Neural progenitor cell (in vitro differentiated cells): ENCODE measurements at regions not wholly inside any gene's neighbourhood (a gene's known extent, or its start where the extent isn't known, plus 50 kb on each side); places are given as distances from the start of the nearest gene placed in this dataset.

Source experiments
- DNase-seq: peaks from one replicate; pipeline ENCODE4 v3.0.0-alpha.2; 2016; ENCODE audit warnings: low spot score
- H2AFZ ChIP-seq: fragments of 200-600 bp; sonication (generic); replicated peaks from 2 replicates; pipeline ENCODE4 v1.6.1; 2016; ENCODE audit warnings: antibody characterized with exemption
- H3F3A ChIP-seq: fragments of 200-600 bp; sonication (generic); 2 replicates; pipeline ENCODE4 v1.6.1; 2016; ENCODE audit warnings: antibody characterized with exemption, low read depth
- H3K27ac ChIP-seq: fragments of 200-600 bp; sonication (generic); 2 replicates; pipeline ENCODE4 v1.5.1; 2016; ENCODE audit warnings: mild to moderate bottlenecking
- H3K27me3 ChIP-seq: fragments of 200-600 bp; sonication (generic); 2 replicates; pipeline ENCODE4 v1.6.1; 2016; ENCODE audit warnings: mild to moderate bottlenecking, moderate library complexity
- H3K36me3 ChIP-seq: fragments of 200-600 bp; sonication (generic); 2 replicates; pipeline ENCODE4 v1.5.1; 2016
- H3K4me1 ChIP-seq: fragments of 200-600 bp; sonication (generic); 2 replicates; pipeline ENCODE4 v1.6.1; 2016; ENCODE audit warnings: mixed run types
- H3K4me2 ChIP-seq: fragments of 200-600 bp; sonication (generic); 2 replicates; pipeline ENCODE4 v1.6.1; 2016
- H3K4me3 ChIP-seq: fragments of 200-600 bp; sonication (generic); 2 replicates; pipeline ENCODE4 v1.5.1; 2016
- H3K79me2 ChIP-seq: fragments of 200-600 bp; sonication (generic); 2 replicates; pipeline ENCODE4 v1.6.1; 2016; ENCODE audit warnings: low read depth
- H3K9ac ChIP-seq: fragments of 200-600 bp; sonication (generic); 2 replicates; pipeline ENCODE4 v1.6.1; 2016
- H3K9me3 ChIP-seq: fragments of 200-600 bp; sonication (generic); 2 replicates; pipeline ENCODE4 v1.5.1; 2016; ENCODE audit warnings: low read depth
- H4K20me1 ChIP-seq: fragments of 200-600 bp; sonication (generic); 2 replicates; pipeline ENCODE4 v1.6.1; 2016; ENCODE audit warnings: low read depth
- H3K27ac Mint-ChIP-seq: 3 replicates; pipeline ENCODE4 v1.8.0; 2021; ENCODE audit warnings: mixed read lengths
- H3K27me3 Mint-ChIP-seq: 2 replicates; pipeline ENCODE4 v1.8.0; 2022; ENCODE audit warnings: low read depth, mild to moderate bottlenecking, inconsistent platforms, moderate library complexity, mixed read lengths; ENCODE audit not compliant: insufficient read depth
- H3K36me3 Mint-ChIP-seq: 3 replicates; pipeline ENCODE4 v1.8.0; 2021; ENCODE audit warnings: mixed read lengths
- H3K4me1 Mint-ChIP-seq: 3 replicates; pipeline ENCODE4 v1.8.0; 2021; ENCODE audit warnings: mixed read lengths
- H3K4me3 Mint-ChIP-seq: 3 replicates; pipeline ENCODE4 v1.8.0; 2021; ENCODE audit warnings: mild to moderate bottlenecking, moderate library complexity, mixed read lengths
- H3K9me3 Mint-ChIP-seq: 3 replicates; pipeline ENCODE4 v1.8.0; 2020; ENCODE audit warnings: mixed read lengths
- CTCF ChIP-seq: fragments of 200-600 bp; sonication (generic); IDR thresholded peaks from 2 replicates; pipeline ENCODE4 v1.5.1; 2017; ENCODE audit warnings: antibody characterized with exemption, mild to moderate bottlenecking
- EZH2 ChIP-seq: fragments of 200-600 bp; sonication (generic); IDR thresholded peaks from 2 replicates; pipeline ENCODE4 v1.6.1; 2017; ENCODE audit warnings: antibody characterized with exemption, mild to moderate bottlenecking, moderate library complexity
- EZH2phosphoT487 ChIP-seq: fragments of 200-600 bp; sonication (generic); IDR thresholded peaks from 2 replicates; pipeline ENCODE4 v1.6.1; 2017; ENCODE audit warnings: antibody characterized with exemption

- H3K9me3 Mint-ChIP-seq = no peaks in the 10 kb centered on the region
- Histone ChIP-seq H3K9ac (no peak overlapping the region), H3K27ac (no peak overlapping the region), H3K9me3 (no peaks in the 10 kb centered on the region), H3F3A (no peaks in the 10 kb centered on the region), H4K20me1 (no peaks in the 10 kb centered on the region), H2AFZ (no peak overlapping the region), H3K27me3 (no peaks in the 10 kb centered on the region), H3K4me1 (no peaks in the 10 kb centered on the region), H3K36me3 (no peaks in the 10 kb centered on the region), H3K79me2 (no peaks in the 10 kb centered on the region), H3K4me2 (no peak overlapping the region), H3K4me3 (no peak overlapping the region)
- H3K27me3 Mint-ChIP-seq = peaks cover 9% of the 10 kb centered on the region
- peaks cover 2% of the 10 kb centered on the region for H3K36me3 Mint-ChIP-seq
- H3K27ac Mint-ChIP-seq = no peak overlapping the region
- no peak overlapping the region for H3K4me3 Mint-ChIP-seq
- no peak for TF ChIP-seq CTCF
- no peak for TF ChIP-seq EZH2
- no peak for TF ChIP-seq EZH2phosphoT487
- peaks cover 23% of the 10 kb centered on the region for H3K4me1 Mint-ChIP-seq
- DNase-seq = no peak
Measured at GRCh38 chr1:4519954-4520353, 134.5 kb upstream of the AJAP1 start.

GRCh38 chr1:4523551-4523950 is 130.9 kb upstream of the AJAP1 start:
- no peak for DNase-seq
- no peak overlapping the region for H3K4me3 Mint-ChIP-seq
- Histone ChIP-seq H3K36me3 (no peaks in the 10 kb centered on the region), H3K4me3 (no peak overlapping the region), H3K27me3 (no peaks in the 10 kb centered on the region), H2AFZ (no peak overlapping the region), H4K20me1 (no peaks in the 10 kb centered on the region), H3K4me2 (no peak overlapping the region), H3K9me3 (no peaks in the 10 kb centered on the region), H3F3A (no peaks in the 10 kb centered on the region), H3K79me2 (no peaks in the 10 kb centered on the region), H3K27ac (no peak overlapping the region), H3K9ac (no peak overlapping the region), H3K4me1 (no peaks in the 10 kb centered on the region)
- H3K27ac Mint-ChIP-seq = no peak overlapping the region
- peaks cover 11% of the 10 kb centered on the region for H3K27me3 Mint-ChIP-seq
- H3K36me3 Mint-ChIP-seq = peaks cover 2% of the 10 kb centered on the region
- H3K9me3 Mint-ChIP-seq = no peaks in the 10 kb centered on the region
- TF ChIP-seq EZH2phosphoT487 (no peak), CTCF (no peak), EZH2 (no peak)
- peaks cover 13% of the 10 kb centered on the region for H3K4me1 Mint-ChIP-seq

DNA sequence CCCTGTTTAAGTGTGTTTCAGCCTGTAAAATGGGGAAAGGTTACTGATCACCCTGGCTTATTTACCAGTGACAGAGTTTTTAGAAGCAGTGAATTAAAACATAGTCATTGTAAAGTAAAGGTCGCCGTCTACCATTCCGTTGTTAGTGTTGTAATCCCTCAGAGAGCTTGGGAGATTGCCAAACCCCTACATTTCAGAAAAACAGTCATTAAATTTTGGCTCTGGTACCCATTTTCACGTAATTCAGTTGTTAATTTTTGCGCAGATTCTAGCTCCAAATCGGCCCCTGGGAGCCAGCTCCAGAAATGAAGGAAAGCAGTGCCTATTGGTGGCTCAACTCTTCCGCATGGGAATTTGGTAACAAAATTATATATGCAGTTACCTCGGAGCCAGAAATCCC is 127.7 kb upstream of the AJAP1 start:
- no peak overlapping the region for H2AFZ ChIP-seq
- H3K27ac ChIP-seq = no peak overlapping the region
- H3K9me3 ChIP-seq = no peaks in the 10 kb centered on the region
- H3K79me2 ChIP-seq = no peaks in the 10 kb centered on the region
- no peak for DNase-seq
- Mint-ChIP-seq H3K27me3 (peaks cover 9% of the 10 kb centered on the region), H3K27ac (no peak overlapping the region), H3K4me1 (peaks cover 17% of the 10 kb centered on the region), H3K36me3 (no peaks in the 10 kb centered on the region), H3K9me3 (peaks cover 2% of the 10 kb centered on the region), H3K4me3 (no peak overlapping the region)
- no peak overlapping the region for H3K4me3 ChIP-seq
- H3K36me3 ChIP-seq = no peaks in the 10 kb centered on the region
- no peak overlapping the region for H3K4me2 ChIP-seq
- no peaks in the 10 kb centered on the region for H4K20me1 ChIP-seq
- no peak overlapping the region for H3K9ac ChIP-seq
- no peaks in the 10 kb centered on the region for H3K27me3 ChIP-seq
- H3K4me1 ChIP-seq = peaks cover 9% of the 10 kb centered on the region
- TF ChIP-seq EZH2 = no peak
- TF ChIP-seq EZH2phosphoT487 = no peak
- no peak for TF ChIP-seq CTCF
- no peaks in the 10 kb centered on the region for H3F3A ChIP-seq

DNA sequence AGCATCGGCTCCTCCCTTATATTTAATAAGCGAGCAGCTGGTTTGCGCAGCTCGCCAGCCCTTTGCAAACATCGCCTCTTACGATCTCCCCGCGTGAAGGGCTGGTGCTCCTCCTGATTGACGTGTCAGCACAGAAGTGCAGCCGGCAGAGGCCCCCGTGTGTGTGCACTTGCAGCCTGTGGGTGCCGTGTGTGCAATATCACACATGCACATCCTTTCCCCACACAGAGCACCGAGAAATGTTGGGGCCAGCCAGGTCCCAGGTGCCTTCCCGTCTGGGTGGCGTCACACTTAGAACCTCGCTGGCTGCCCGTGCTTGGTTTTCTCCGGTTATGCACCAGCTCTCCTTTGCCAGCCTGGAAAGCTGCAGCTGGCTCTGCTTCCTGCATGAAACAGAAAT is 126.6 kb upstream of the AJAP1 start:
- Mint-ChIP-seq H3K27ac (no peak overlapping the region), H3K9me3 (peaks cover 2% of the 10 kb centered on the region), H3K27me3 (peaks cover 12% of the 10 kb centered on the region), H3K4me3 (no peak overlapping the region), H3K36me3 (no peaks in the 10 kb centered on the region), H3K4me1 (peaks cover 17% of the 10 kb centered on the region)
- Histone ChIP-seq H3K36me3 (no peaks in the 10 kb centered on the region), H4K20me1 (no peaks in the 10 kb centered on the region), H3K4me1 (peaks cover 9% of the 10 kb centered on the region), H2AFZ (no peak overlapping the region), H3K27me3 (no peaks in the 10 kb centered on the region), H3K79me2 (no peaks in the 10 kb centered on the region), H3K9me3 (no peaks in the 10 kb centered on the region), H3K4me3 (no peak overlapping the region), H3K27ac (no peak overlapping the region), H3K9ac (no peak overlapping the region), H3K4me2 (no peak overlapping the region), H3F3A (no peaks in the 10 kb centered on the region)
- TF ChIP-seq EZH2 (no peak), EZH2phosphoT487 (no peak), CTCF (no peak)
- no peak for DNase-seq
